Activated T-cell treated with anti-CD3 and anti-CD28 coated beads, Interleukin-2, amount 50 U/mL, for 4 hours (primary cell): ENCODE measurements at regions not wholly inside any gene's neighbourhood (a gene's known extent, or its start where the extent isn't known, plus 50 kb on each side); places are given as distances from the start of the nearest gene placed in this dataset.

Experiments used
- ATAC-seq, 2 donors: fragments of 200-7000 bp; cut with Tn5 transposase; one replicate each; pipeline ENCODE4 v1.10.0; 2021
- DNase-seq: peaks from one replicate; pipeline ENCODE4 v3.0.0-alpha.2; 2020
- H3K27me3 Mint-ChIP-seq: one replicate; pipeline ENCODE4 v1.8.0; 2021; ENCODE audit warnings: low read depth, mixed read lengths
- H3K36me3 Mint-ChIP-seq: one replicate; pipeline ENCODE4 v1.8.0; 2022; ENCODE audit warnings: mixed read lengths; ENCODE audit not compliant: insufficient read depth
- H3K4me1 Mint-ChIP-seq: one replicate; pipeline ENCODE4 v1.8.0; 2021; ENCODE audit warnings: low read depth, mixed read lengths
- H3K4me3 Mint-ChIP-seq: one replicate; pipeline ENCODE4 v1.8.0; 2021; ENCODE audit warnings: mild to moderate bottlenecking, moderate library complexity, mixed read lengths
- H3K9me3 Mint-ChIP-seq: one replicate; pipeline ENCODE4 v1.8.0; 2021; ENCODE audit warnings: mixed read lengths

DNA sequence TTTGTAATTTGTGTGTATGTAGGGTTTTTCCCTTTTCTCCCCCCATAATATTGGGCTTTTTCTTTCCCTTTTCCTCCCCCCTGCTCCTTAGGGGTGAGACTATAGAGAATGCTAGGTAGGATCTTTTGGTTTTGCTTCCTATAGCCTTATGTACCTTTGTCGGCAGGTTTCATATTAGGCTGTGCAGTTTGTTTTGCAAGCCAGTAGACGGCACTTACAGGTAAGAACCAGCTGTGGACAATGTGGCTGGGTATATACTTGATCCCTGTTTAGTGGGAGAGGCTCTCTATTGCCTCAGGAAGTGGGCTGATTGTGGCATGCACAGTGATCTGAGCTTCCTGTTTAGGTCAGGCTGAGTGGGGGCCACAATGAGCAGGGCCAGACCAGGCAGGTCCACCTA, 359.2 kb upstream of the OBI1 start:
- ATAC-seq (no peak), DNase-seq (no peak)
- Mint-ChIP-seq H3K4me1 (no peaks in the 10 kb centered on the region), H3K27me3 (peaks cover 2% of the 10 kb centered on the region), H3K4me3 (no peak overlapping the region), H3K36me3 (no peaks in the 10 kb centered on the region), H3K9me3 (peaks cover 27% of the 10 kb centered on the region)

DNA sequence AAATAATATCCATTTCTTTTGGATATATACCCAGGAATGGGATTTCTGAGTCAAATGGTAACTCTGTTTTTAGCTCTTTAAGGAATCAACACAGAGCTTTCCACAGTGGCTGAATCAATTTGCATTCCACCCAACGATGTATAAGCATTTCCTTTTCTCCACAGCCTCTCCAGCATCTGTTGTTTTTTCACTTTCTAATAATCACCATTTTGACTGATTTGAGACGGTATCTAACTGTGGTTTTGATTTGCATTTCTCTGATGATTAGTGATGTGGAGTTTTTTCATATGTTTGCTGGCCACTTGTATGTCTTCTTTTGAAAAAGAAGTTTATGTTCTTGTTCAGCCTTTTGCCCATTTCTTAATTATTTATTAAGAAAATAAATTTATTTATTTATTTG, 352.2 kb upstream of the OBI1 start:
- Mint-ChIP-seq H3K27me3 (peaks cover 2% of the 10 kb centered on the region), H3K4me1 (no peaks in the 10 kb centered on the region), H3K9me3 (peaks cover 13% of the 10 kb centered on the region), H3K4me3 (no peak overlapping the region), H3K36me3 (no peaks in the 10 kb centered on the region)
- DNase-seq: no peak
- no peak for ATAC-seq

DNA sequence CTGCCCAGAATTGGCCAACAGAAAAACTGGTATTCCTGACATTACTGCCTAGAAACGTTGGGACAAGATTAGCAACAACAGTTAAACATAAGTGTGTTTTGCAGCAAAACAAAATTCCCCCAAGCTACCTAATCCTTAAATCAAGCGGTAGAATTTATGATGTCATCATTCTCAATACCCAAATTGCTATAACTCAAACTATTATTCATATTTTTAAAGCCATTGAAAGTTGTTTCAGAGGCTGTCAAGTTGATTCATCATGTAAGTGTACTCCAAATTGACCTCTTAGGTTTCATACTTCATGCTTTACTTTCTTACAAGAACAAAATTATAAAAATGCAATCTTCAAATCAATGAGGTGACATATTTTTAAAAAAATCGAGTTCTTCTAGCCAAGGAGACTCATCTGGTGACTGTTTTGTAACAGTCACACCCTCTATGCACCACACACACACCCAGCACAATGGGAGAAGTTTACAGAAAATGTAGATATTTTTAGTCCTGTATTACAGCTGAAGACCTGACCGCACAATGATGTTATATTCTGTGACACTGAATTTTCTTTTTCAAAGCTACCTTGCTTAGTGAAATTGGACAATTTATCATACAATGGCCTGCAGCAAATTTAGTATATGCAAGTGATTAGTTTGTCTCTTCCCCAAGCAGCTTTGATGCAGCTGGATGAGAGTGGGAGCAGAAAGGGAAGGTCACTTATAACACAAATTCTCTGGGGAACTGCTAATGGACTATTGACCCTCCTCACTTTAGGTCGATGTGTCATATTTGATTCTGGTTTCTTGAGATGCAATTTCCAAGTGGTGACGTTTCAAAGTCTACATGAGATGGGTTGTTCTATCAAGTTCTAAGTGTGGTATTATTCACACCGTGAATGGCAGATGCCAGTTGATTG, 345.3 kb upstream of the OBI1 start:
- Mint-ChIP-seq H3K9me3 (no peaks in the 10 kb centered on the region), H3K4me1 (no peaks in the 10 kb centered on the region), H3K27me3 (peaks cover 3% of the 10 kb centered on the region), H3K4me3 (no peak overlapping the region), H3K36me3 (no peaks in the 10 kb centered on the region)
- ATAC-seq: peak; percentile 30 to 50
- DNase-seq: no peak

DNA sequence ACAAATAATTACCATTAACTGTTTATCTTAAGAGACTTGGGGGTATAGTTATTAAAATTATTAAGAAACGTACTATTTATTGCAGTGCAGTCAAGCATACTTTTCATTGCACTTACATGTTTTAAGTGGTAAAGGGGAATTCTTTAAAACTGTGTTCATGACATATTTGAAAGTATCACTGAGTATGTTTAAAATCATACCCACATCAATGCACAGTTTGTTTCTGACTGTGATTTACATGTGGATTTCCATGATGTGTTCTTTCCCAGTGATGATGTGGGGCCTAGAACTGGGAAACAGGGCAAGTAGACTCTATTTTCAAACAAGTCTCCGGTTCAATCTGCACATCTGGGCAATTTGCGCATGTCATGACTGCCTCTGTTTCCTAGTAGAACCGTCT, 340.5 kb upstream of the OBI1 start:
- Mint-ChIP-seq H3K4me1 (no peaks in the 10 kb centered on the region), H3K27me3 (peaks cover 2% of the 10 kb centered on the region), H3K4me3 (no peak overlapping the region), H3K36me3 (no peaks in the 10 kb centered on the region), H3K9me3 (no peaks in the 10 kb centered on the region)
- ATAC-seq (no peak), DNase-seq (no peak)

DNA sequence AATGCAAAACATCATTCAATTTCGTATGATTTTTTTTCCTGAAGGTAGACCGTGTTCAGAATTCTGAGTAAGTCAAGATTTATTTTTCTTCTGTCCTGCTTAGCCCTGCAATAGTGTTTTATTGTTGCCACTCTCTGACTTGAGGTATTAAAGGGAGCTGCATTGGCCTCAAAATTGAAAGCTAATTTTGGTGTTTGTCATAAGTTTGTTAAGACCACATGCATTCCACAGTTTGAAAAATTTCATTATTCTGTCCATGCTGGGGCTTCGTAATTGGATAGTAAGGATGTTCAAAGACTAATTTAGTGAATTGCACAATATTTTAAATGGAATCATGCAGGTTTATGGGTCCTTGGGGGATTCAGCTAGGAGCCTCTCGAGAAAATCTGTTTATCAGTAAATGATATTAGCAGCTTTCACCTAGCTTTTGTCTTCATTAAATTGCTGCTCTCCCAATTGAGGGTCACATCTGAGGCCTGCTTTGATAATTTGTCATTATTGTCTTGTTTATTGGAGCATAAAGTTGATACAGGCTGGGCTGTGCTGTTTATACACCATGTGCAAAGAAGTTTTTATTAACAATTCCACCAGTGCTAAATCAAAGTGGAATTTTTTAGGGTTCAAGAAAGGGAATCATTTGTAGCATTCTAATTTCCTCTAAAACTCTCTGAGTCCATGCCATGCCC, 339.8 kb upstream of the OBI1 start:
- no peak overlapping the region for H3K4me3 Mint-ChIP-seq
- H3K36me3 Mint-ChIP-seq: no peaks in the 10 kb centered on the region
- DNase-seq (no peak), ATAC-seq (no peak)
- H3K27me3 Mint-ChIP-seq: peaks cover 4% of the 10 kb centered on the region
- no peaks in the 10 kb centered on the region for H3K9me3 Mint-ChIP-seq
- no peaks in the 10 kb centered on the region for H3K4me1 Mint-ChIP-seq

DNA sequence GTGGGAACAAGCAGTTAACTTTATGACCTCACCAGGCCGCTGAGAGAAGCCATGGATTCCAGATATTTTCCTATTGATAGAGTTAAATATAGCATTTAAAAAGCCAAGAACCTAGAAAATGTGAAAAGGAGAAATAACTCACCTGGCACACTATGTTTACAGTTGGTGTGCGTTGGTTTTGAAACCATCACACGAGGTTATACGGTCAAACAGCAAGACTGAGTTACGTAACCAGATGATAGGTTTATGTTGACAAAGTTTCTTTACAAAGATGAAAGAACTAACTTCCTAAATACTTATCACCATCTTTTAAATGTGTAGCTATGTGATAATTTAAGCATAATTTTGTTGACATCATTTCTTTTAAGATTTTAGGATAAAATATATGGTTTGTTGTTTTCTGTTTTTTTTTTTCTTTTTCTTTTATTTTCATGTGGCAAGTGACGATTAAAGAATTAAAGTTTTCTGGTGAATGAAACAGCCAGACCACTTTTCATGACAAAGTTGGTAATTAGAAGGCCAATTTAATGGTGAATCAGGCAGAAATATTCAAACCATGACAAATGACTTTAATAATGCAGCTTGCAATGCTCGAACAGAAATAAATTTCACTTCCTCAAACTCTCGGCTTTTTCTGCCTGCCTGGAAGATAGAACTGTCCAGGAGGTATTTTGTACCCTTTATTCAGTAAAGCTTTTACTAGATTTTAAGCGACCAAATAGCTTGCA, 339.1 kb upstream of the OBI1 start:
- no peaks in the 10 kb centered on the region for H3K9me3 Mint-ChIP-seq

DNA sequence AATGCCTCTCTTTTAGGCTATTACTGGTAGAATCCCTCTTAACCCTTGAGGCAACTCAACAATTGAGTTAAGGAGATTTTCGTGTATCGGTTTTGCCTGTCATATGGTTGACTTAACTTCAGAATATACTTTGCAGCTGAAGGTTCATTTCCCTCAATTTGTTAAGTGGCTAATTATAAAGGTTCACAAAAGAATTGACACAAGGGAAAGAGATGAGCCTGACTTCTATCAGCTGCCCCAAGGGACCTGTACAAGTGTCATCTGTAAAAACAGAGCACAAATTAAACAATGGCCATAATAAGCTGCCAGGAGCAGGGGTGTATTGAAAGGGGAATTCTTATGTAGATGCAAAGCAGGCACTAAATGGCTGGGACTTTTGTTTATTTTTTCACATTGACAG, 334.8 kb upstream of the OBI1 start:
- Mint-ChIP-seq H3K9me3 (peaks cover 5% of the 10 kb centered on the region), H3K4me3 (no peak overlapping the region)
- ATAC-seq: no peak

More for the DNA sequence above, 339.1 kb upstream of the OBI1 start:
- no peak overlapping the region for H3K4me3 Mint-ChIP-seq
- ATAC-seq (no peak), DNase-seq (no peak)
- H3K36me3 Mint-ChIP-seq: no peaks in the 10 kb centered on the region
- peaks cover 4% of the 10 kb centered on the region for H3K27me3 Mint-ChIP-seq
- H3K4me1 Mint-ChIP-seq: no peaks in the 10 kb centered on the region

DNA sequence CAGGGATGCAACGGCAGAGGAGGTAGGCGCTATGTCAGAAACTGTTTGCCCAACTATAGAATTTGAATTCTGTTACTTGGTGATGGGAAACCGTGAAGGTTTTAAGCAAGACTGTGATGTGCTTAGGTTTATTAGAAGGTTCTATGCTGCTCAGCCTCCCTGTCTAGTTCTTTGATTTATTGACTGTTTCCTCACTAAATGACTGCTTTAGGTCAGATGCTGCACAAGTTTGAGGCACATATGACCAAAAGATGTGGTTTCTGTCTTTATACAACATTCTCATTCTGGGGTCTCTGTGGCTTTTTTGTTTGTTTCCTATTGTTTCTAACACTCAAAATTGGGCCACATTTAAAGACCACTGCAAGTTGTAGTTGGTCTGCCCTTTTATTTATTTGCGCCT, 323.0 kb upstream of the OBI1 start:
- H3K36me3 Mint-ChIP-seq: no peaks in the 10 kb centered on the region
- no peak overlapping the region for H3K4me3 Mint-ChIP-seq

More for the DNA sequence above, 334.8 kb upstream of the OBI1 start:
- Mint-ChIP-seq H3K36me3 (no peaks in the 10 kb centered on the region), H3K4me1 (no peaks in the 10 kb centered on the region), H3K27me3 (peaks cover 3% of the 10 kb centered on the region)
- no peak for DNase-seq

DNA sequence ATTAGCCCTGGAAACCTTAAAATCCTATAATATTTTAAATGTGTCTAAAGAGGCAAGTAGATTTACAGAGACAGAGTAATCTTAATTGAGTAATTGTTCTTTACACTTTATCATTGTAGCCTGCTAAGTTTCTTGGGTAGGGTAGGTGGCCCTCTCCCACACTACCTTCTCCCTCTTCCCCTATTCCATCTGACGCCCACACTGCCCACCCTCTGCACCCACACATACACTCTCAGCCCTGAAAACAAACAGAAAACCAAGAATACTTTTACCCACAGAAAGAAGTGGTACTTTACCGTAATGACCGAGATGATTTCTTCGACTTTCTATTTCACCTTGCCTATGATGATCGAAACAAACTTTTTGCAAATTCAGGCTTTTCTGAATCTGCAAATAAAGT, 320.4 kb upstream of the OBI1 start:
- no peak for DNase-seq
- ATAC-seq: no peak
- Mint-ChIP-seq H3K4me1 (no peaks in the 10 kb centered on the region), H3K9me3 (no peaks in the 10 kb centered on the region), H3K36me3 (no peaks in the 10 kb centered on the region), H3K4me3 (no peak overlapping the region), H3K27me3 (peaks cover 15% of the 10 kb centered on the region)

More for the DNA sequence above, 323.0 kb upstream of the OBI1 start:
- no peak for ATAC-seq
- no peak for DNase-seq
- Mint-ChIP-seq H3K4me1 (no peaks in the 10 kb centered on the region), H3K9me3 (no peaks in the 10 kb centered on the region), H3K27me3 (peaks cover 14% of the 10 kb centered on the region)

DNA sequence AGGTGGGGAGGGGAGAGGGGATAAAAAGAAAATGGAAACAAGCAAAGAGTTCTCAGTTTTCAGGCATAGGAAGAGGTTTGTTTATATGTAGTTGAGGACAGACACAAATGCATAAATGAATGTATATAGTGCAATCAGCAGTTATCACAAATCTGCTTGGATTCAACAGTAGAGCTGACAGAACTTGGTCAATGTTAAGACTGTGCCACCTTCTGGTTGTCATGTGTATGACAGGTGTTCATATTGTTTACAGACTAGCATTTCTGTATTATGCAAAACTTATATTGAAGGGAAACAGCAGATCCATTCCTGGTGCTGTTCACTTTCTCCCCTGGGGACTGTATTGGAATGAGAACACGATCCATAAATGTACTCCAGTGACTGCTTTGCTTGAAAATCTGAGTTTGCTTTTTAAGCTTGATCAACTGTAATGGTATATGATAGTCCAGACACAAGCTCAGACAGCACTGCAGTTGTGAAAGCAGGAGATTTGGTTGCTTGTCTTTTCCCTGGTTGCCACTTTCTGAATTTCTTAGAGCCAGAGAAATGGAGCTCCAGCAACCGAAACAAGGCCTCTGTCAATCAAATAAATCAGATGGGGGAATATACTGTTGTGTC, 319.5 kb upstream of the OBI1 start:
- H3K4me1 Mint-ChIP-seq: no peaks in the 10 kb centered on the region
- peak; percentile 5 for DNase-seq
- no peak overlapping the region for H3K4me3 Mint-ChIP-seq
- no peaks in the 10 kb centered on the region for H3K36me3 Mint-ChIP-seq
- H3K27me3 Mint-ChIP-seq: peaks cover 15% of the 10 kb centered on the region
- peak; percentile 41 to 63 for ATAC-seq
- no peaks in the 10 kb centered on the region for H3K9me3 Mint-ChIP-seq

DNA sequence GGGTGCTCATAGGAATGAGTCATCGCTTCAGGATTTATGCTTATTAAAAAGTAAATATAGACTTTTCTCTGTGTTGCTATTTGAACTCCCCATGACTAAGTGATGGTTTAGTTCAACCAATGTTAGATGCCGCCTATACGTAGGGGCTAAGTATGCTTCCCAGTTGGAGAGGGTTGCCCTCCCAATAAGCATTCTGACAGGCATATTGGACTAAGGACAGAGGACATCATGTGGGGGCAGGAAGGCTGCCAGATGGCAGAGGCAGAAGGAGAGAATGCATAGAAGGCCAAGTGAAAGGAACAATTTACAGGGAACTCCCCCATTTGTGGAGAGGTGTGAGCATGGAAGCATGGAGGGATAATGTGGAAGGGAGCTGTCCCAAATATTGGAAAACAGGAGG, 318.4 kb upstream of the OBI1 start:
- ATAC-seq (no peak), DNase-seq (no peak)
- no peaks in the 10 kb centered on the region for H3K9me3 Mint-ChIP-seq
- H3K4me3 Mint-ChIP-seq: no peak overlapping the region
- peaks cover 15% of the 10 kb centered on the region for H3K27me3 Mint-ChIP-seq
- H3K4me1 Mint-ChIP-seq: no peaks in the 10 kb centered on the region
- no peaks in the 10 kb centered on the region for H3K36me3 Mint-ChIP-seq

DNA sequence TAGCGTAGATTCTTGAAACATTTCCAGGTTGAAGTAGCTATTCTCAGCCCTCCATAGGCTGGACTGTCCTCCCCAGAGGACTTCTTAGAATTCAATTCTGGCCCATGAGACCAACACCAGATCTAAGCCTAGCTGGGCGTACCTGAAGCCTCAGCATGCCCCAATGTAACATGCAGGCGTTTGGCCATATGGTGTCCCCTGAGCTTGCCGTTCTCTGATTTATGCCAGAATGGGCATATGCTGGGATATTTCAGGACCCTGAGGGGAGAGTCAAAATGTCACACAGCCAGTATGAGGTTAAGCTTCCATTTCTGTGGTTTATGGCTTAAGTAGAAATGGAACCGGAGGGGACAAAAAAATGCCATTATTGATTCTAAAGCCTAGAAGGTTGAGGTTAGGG, 317.7 kb upstream of the OBI1 start:
- H3K27me3 Mint-ChIP-seq: peaks cover 17% of the 10 kb centered on the region
- no peaks in the 10 kb centered on the region for H3K4me1 Mint-ChIP-seq
- no peak overlapping the region for H3K4me3 Mint-ChIP-seq
- no peaks in the 10 kb centered on the region for H3K9me3 Mint-ChIP-seq
- ATAC-seq: no peak
- no peaks in the 10 kb centered on the region for H3K36me3 Mint-ChIP-seq
- DNase-seq: no peak

DNA sequence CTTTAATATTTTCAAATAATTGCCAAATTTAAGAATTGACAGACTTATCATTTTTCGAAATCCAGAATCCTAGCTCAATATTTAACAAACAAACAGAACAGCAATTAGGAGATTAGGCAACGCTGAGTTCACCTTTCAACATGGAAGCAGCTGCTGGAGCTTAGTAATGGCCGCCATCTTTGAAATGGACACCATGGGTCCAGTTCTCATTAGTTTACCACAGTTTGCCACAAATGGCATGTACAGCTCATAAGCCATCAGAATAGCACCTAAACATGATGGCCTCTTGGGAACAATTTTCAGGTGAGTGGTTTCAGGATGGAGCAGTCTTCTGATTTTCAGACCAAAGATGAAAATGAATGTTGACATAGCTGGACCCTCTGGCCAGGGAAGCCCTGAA, 313.6 kb upstream of the OBI1 start:
- no peak for ATAC-seq
- H3K9me3 Mint-ChIP-seq: peaks cover 9% of the 10 kb centered on the region
- no peaks in the 10 kb centered on the region for H3K4me1 Mint-ChIP-seq
- H3K4me3 Mint-ChIP-seq: no peak overlapping the region
- no peaks in the 10 kb centered on the region for H3K36me3 Mint-ChIP-seq
- peaks cover 11% of the 10 kb centered on the region for H3K27me3 Mint-ChIP-seq
- no peak for DNase-seq

DNA sequence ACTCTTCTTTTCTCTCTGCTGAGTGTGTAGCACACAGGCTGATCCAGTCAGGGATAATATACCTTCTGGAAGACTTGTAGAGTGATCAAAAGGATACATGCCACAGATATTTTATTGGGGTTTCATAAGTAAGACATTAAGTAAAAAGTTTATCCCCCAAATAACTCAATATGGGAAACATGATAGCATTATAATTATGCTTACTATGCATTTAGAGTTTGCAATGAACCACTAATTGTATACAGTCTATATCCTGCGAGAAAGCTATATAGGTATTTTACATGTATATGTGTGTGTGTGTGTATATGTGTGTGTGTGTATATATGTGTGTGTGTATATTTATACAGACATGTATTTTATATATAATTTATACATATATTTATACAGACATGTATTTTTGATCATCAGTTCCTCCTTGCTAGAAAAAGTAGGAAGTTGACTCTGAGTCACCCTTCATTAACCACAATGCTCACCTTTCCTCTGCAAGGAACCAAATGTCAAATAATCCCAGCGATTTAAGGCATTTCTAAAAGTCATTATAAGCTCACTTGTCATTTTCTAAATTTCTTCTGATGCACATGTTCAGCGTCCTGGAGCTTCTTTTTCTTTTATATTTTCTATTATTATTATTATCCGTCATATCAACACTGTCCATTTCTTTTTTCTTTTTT, 312.5 kb upstream of the OBI1 start:
- ATAC-seq (no peak), DNase-seq (no peak)
- no peak overlapping the region for H3K4me3 Mint-ChIP-seq

More for the DNA sequence above, 312.5 kb upstream of the OBI1 start:
- H3K4me1 Mint-ChIP-seq: no peaks in the 10 kb centered on the region
- peaks cover 9% of the 10 kb centered on the region for H3K9me3 Mint-ChIP-seq
- peaks cover 11% of the 10 kb centered on the region for H3K27me3 Mint-ChIP-seq
- H3K36me3 Mint-ChIP-seq: no peaks in the 10 kb centered on the region
